HEK293 (cell line): ENCODE measurements at regions not wholly inside any gene's neighbourhood (a gene's known extent, or its start where the extent isn't known, plus 50 kb on each side); places are given as distances from the start of the nearest gene placed in this dataset.

Experiments used
- CTCF ChIA-PET: fragments of 350-600 bp; formaldehyde crosslinking; extraction: SDS; loops from one replicate; lab custom pipeline; 2021; ENCODE audit warnings: antibody characterized with exemption; lab: Yijun Ruan, JAX
- POLR2A ChIA-PET: fragments of 300-600 bp; formaldehyde crosslinking; extraction: SDS; loops from one replicate; lab custom pipeline; 2020; ENCODE audit warnings: antibody characterized with exemption, inconsistent platforms; lab: Yijun Ruan, JAX
- H3K27ac ChIP-seq: fragments of 200-500 bp; sonication (Bioruptor generic); 2 replicates; pipeline ENCODE4 v1.5.1; 2014; ENCODE audit warnings: low read depth, low read length, control low read depth, inconsistent platforms; ENCODE audit errors: extremely low read depth
- H3K36me3 ChIP-seq, 2 experiments: fragments of 200-500 bp in 1 of 2; sonication (Bioruptor generic) in 1 of 2; 1 replicate in 1 of 2; 2 replicates in 1 of 2; pipeline ENCODE4 v1.5.1; 2014 to 2017; ENCODE audit warnings: inconsistent platforms in 2 of 2, low read length in 2 of 2; ENCODE audit not compliant: control insufficient read depth in 2 of 2, insufficient read depth in 1 of 2
- H3K4me1 ChIP-seq: fragments of 200-500 bp; sonication (Bioruptor generic); 2 replicates; pipeline ENCODE4 v1.5.1; 2014; ENCODE audit warnings: mild to moderate bottlenecking, low read length, inconsistent platforms; ENCODE audit not compliant: control insufficient read depth, insufficient read depth
- H3K4me3 ChIP-seq: 2 replicates; pipeline ENCODE4 v1.5.1; 2011; ENCODE audit warnings: low read depth, mild to moderate bottlenecking, control low read depth, low read length, moderate library complexity
- H3K9me3 ChIP-seq: fragments of 200-500 bp; sonication (Bioruptor generic); 2 replicates; pipeline ENCODE4 v1.5.1; 2014; ENCODE audit warnings: low read depth, low read length, inconsistent platforms; ENCODE audit not compliant: control insufficient read depth, insufficient read depth
- YY2 ChIP-seq: fragments of 450-650 bp; formaldehyde crosslinking; IDR thresholded peaks from 2 replicates; pipeline ENCODE4 v1.5.1; 2016; ENCODE audit warnings: missing biosample characterization, missing genetic modification characterization
- ZBTB21 ChIP-seq: fragments of 450-650 bp; formaldehyde crosslinking; IDR thresholded peaks from 2 replicates; pipeline ENCODE4 v1.5.1; 2017; ENCODE audit warnings: missing biosample characterization, missing genetic modification characterization
- ZBTB48 ChIP-seq: fragments of 450-650 bp; formaldehyde crosslinking; IDR thresholded peaks from 2 replicates; pipeline ENCODE4 v1.5.1; 2016; ENCODE audit warnings: missing biosample characterization, missing genetic modification characterization
- ZBTB8A ChIP-seq: fragments of 450-650 bp; formaldehyde crosslinking; IDR thresholded peaks from 2 replicates; pipeline ENCODE4 v1.5.1; 2016; ENCODE audit warnings: missing biosample characterization, missing genetic modification characterization
- ZFP3 ChIP-seq: fragments of 450-650 bp; formaldehyde crosslinking; IDR thresholded peaks from 2 replicates; pipeline ENCODE4 v1.5.1; 2016; ENCODE audit warnings: low read depth, missing biosample characterization, missing genetic modification characterization
- ZNF19 ChIP-seq: fragments of 450-650 bp; formaldehyde crosslinking; IDR thresholded peaks from 2 replicates; pipeline ENCODE4; 2016; ENCODE audit warnings: missing biosample characterization, missing genetic modification characterization, low read depth
- ZNF501 ChIP-seq: fragments of 450-650 bp; formaldehyde crosslinking; IDR thresholded peaks from 2 replicates; pipeline ENCODE4 v1.5.1; 2016; ENCODE audit warnings: missing biosample characterization, missing genetic modification characterization
- ZNF521 ChIP-seq: fragments of 450-650 bp; formaldehyde crosslinking; IDR thresholded peaks from 2 replicates; pipeline ENCODE4 v1.5.1; 2017; ENCODE audit warnings: missing biosample characterization, mild to moderate bottlenecking, missing genetic modification characterization
- ZNF600 ChIP-seq: fragments of 450-650 bp; formaldehyde crosslinking; IDR thresholded peaks from 2 replicates; pipeline ENCODE4 v1.5.1; 2016; ENCODE audit warnings: missing biosample characterization, missing genetic modification characterization
- ZNF624 ChIP-seq: fragments of 450-650 bp; formaldehyde crosslinking; IDR thresholded peaks from 2 replicates; pipeline ENCODE4 v1.5.1; 2017; ENCODE audit warnings: missing biosample characterization, missing genetic modification characterization
- ZNF837 ChIP-seq: fragments of 450-650 bp; formaldehyde crosslinking; IDR thresholded peaks from 2 replicates; pipeline ENCODE4 v1.5.1; 2016; ENCODE audit warnings: missing biosample characterization, missing genetic modification characterization
- ZSCAN30 ChIP-seq: fragments of 450-650 bp; IDR thresholded peaks from 2 replicates; pipeline ENCODE4 v1.5.1; 2018; ENCODE audit warnings: missing biosample characterization, mild to moderate bottlenecking, missing genetic modification characterization, moderate library complexity
- TF ChIP-seq, protein P1 (sequence below): IDR thresholded peaks from 2 replicates; pipeline ENCODE4 v1.6.1; 2011; ENCODE audit warnings: mild to moderate bottlenecking, low read depth, low read length, borderline replicate concordance
- TF ChIP-seq, protein P2 (sequence below): fragments of 450-650 bp; formaldehyde crosslinking; conservative IDR thresholded peaks from 2 replicates; pipeline ENCODE4 v1.5.1; 2016; ENCODE audit warnings: low read depth, missing biosample characterization, missing genetic modification characterization
- TF ChIP-seq, protein P3 (sequence below): fragments of 450-650 bp; formaldehyde crosslinking; IDR thresholded peaks from 2 replicates; pipeline ENCODE4 v1.5.1; 2016; ENCODE audit warnings: missing biosample characterization, missing genetic modification characterization
- TF ChIP-seq, protein P4 (sequence below): fragments of 450-650 bp; formaldehyde crosslinking; IDR thresholded peaks from 2 replicates; pipeline ENCODE4 v1.5.1; 2016; ENCODE audit warnings: missing biosample characterization, missing genetic modification characterization

DNA sequence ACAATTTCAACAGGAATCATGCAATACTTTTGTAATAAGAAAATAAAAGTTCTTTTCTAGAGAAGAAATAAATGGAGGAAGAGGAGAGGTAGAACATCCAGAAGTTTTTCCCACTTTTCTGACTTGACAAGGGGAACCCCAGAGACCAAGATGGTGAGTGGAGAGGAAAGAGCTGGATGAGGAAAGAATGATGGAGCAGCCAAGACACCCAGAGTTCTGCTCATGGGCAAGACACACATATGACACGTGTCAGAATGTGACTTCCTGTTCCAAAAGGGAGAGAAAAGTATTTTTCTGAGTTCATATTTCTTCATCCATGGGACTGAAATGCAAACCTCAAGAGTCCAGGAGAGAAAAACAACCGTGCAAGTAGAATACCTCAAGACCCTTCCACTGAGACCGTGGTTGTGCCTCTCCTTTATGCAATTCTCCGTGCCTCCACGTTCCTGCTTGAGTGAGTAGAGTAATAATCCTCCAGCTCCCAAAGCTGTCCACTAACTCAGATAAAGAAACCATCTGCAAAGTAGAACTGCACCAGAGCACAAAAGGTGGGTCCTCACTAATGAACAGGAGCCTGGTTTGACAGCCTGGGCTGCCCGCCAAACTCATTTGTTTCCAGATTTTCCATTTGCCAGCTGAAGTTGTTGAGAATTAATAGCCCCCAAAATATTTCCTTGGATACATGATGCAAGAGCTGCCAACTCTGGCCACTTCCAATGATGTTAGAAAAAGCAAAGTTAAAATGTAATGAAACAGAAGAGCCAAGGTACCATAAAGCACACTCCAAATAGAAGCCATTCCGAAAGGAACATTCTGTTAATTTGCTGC is 272.6 kb upstream of the IGF1R start:
- no peak for TF ChIP-seq ZNF837 (tag by site-specific recombination)
- TF ChIP-seq, protein P1, sequence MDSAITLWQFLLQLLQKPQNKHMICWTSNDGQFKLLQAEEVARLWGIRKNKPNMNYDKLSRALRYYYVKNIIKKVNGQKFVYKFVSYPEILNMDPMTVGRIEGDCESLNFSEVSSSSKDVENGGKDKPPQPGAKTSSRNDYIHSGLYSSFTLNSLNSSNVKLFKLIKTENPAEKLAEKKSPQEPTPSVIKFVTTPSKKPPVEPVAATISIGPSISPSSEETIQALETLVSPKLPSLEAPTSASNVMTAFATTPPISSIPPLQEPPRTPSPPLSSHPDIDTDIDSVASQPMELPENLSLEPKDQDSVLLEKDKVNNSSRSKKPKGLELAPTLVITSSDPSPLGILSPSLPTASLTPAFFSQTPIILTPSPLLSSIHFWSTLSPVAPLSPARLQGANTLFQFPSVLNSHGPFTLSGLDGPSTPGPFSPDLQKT: no peak
- no peak for TF ChIP-seq ZBTB48
- TF ChIP-seq ZBTB21: no peak
- ChIA-PET CTCF (no interaction called here), POLR2A (no interaction called here)
- H3K9me3 ChIP-seq: no peaks in the 10 kb centered on the region; the same call in 1 of the 2 replicates
- no peak overlapping the region for H3K4me3 ChIP-seq
- H3K36me3 ChIP-seq: no peaks in the 10 kb centered on the region
- no peaks in the 10 kb centered on the region for H3K4me1 ChIP-seq
- H3K27ac ChIP-seq: no peak overlapping the region

DNA sequence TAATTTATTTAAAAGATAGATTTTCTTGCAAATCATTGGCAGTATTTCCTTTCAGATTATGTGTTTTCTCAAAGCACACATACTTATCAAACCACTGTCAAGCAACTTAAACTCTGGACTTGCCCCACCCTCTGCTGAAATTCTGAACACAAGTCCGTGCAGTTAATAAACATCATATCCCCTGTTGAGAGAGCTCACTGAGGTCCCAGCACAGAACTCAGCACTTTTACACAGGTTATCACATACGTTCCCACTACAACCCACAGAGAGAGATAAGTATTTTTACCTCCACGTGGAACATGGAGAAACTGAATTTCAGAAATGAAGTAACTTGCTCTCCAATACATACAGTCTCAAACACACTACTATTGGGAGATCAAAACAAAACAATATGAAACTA is 267.6 kb upstream of the IGF1R start:
- POLR2A ChIA-PET: no interaction called here
- CTCF ChIA-PET: no interaction called here

More for the DNA sequence above, 267.6 kb upstream of the IGF1R start:
- Histone ChIP-seq H3K4me1 (no peaks in the 10 kb centered on the region), H3K27ac (no peak overlapping the region), H3K9me3 (no peaks in the 10 kb centered on the region; the same call in 1 of the 2 replicates), H3K36me3 (no peaks in the 10 kb centered on the region), H3K4me3 (no peak overlapping the region)
- TF ChIP-seq YY2 (tag by site-specific recombination) (no peak), ZFP3 (tag by site-specific recombination) (no peak), ZBTB8A (tag by site-specific recombination) (no peak), ZNF837 (tag by site-specific recombination) (no peak), ZNF521 (tag by site-specific recombination) (no peak), ZNF624 (tag by site-specific recombination) (no peak), ZSCAN30 (tag by site-specific recombination) (no peak), ZNF600 (tag by site-specific recombination) (no peak), ZNF501 (tag by site-specific recombination) (no peak), ZNF19 (no peak)
- TF ChIP-seq, protein P2, sequence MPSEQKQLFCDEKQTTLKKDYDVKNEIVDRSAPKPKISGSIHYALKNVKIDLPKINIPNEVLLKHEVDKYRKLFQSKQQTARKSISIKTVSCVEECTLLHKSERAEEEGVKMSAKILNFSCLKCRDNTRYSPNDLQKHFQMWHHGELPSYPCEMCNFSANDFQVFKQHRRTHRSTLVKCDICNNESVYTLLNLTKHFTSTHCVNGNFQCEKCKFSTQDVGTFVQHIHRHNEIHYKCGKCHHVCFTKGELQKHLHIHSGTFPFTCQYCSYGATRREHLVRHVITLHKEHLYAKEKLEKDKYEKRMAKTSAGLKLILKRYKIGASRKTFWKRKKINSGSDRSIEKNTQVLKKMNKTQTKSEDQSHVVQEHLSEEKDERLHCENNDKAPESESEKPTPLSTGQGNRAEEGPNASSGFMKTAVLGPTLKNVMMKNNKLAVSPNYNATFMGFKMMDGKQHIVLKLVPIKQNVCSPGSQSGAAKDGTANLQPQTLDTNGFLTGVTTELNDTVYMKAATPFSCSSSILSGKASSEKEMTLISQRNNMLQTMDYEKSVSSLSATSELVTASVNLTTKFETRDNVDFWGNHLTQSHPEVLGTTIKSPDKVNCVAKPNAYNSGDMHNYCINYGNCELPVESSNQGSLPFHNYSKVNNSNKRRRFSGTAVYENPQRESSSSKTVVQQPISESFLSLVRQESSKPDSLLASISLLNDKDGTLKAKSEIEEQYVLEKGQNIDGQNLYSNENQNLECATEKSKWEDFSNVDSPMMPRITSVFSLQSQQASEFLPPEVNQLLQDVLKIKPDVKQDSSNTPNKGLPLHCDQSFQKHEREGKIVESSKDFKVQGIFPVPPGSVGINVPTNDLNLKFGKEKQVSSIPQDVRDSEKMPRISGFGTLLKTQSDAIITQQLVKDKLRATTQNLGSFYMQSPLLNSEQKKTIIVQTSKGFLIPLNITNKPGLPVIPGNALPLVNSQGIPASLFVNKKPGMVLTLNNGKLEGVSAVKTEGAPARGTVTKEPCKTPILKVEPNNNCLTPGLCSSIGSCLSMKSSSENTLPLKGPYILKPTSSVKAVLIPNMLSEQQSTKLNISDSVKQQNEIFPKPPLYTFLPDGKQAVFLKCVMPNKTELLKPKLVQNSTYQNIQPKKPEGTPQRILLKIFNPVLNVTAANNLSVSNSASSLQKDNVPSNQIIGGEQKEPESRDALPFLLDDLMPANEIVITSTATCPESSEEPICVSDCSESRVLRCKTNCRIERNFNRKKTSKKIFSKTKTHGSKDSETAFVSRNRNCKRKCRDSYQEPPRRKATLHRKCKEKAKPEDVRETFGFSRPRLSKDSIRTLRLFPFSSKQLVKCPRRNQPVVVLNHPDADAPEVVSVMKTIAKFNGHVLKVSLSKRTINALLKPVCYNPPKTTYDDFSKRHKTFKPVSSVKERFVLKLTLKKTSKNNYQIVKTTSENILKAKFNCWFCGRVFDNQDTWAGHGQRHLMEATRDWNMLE: no peak
- TF ChIP-seq, protein P3, sequence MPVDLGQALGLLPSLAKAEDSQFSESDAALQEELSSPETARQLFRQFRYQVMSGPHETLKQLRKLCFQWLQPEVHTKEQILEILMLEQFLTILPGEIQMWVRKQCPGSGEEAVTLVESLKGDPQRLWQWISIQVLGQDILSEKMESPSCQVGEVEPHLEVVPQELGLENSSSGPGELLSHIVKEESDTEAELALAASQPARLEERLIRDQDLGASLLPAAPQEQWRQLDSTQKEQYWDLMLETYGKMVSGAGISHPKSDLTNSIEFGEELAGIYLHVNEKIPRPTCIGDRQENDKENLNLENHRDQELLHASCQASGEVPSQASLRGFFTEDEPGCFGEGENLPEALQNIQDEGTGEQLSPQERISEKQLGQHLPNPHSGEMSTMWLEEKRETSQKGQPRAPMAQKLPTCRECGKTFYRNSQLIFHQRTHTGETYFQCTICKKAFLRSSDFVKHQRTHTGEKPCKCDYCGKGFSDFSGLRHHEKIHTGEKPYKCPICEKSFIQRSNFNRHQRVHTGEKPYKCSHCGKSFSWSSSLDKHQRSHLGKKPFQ (tag by site-specific recombination): no peak
- TF ChIP-seq, protein P4, sequence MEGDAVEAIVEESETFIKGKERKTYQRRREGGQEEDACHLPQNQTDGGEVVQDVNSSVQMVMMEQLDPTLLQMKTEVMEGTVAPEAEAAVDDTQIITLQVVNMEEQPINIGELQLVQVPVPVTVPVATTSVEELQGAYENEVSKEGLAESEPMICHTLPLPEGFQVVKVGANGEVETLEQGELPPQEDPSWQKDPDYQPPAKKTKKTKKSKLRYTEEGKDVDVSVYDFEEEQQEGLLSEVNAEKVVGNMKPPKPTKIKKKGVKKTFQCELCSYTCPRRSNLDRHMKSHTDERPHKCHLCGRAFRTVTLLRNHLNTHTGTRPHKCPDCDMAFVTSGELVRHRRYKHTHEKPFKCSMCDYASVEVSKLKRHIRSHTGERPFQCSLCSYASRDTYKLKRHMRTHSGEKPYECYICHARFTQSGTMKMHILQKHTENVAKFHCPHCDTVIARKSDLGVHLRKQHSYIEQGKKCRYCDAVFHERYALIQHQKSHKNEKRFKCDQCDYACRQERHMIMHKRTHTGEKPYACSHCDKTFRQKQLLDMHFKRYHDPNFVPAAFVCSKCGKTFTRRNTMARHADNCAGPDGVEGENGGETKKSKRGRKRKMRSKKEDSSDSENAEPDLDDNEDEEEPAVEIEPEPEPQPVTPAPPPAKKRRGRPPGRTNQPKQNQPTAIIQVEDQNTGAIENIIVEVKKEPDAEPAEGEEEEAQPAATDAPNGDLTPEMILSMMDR (tag by site-specific recombination): no peak
